EL (cell line): ENCODE measurements at regions not wholly inside any gene's neighbourhood (a gene's known extent, or its start where the extent isn't known, plus 50 kb on each side); places are given as distances from the start of the nearest gene placed in this dataset.
A peak's percentile ranks its signal among the peaks of the same experiment; 100 is the strongest.

ENCODE experiments used
- DNase-seq: peaks from one replicate; pipeline ENCODE4 v3.0.0-alpha.2; 2016

- DNase-seq = no peak
Measured at GRCh38 chr10:78401624-78402367, 368.1 kb downstream of the RPS24 start.

GRCh38 chr10:78402591-78402990 is 368.9 kb downstream of the RPS24 start:
- DNase-seq = no peak

- no peak for DNase-seq
Measured at GRCh38 chr10:78403781-78404180, 370.1 kb downstream of the RPS24 start.

GRCh38 chr10:78404296-78404695 is 370.6 kb downstream of the RPS24 start:
- DNase-seq = no peak

- DNase-seq = peak; percentile 24
Measured at GRCh38 chr10:78405231-78405630, 371.6 kb downstream of the RPS24 start.

- DNase-seq = no peak
Measured at GRCh38 chr10:78405736-78406135, 372.1 kb downstream of the RPS24 start.

GRCh38 chr10:78406648-78407008 is 373.0 kb downstream of the RPS24 start:
- no peak for DNase-seq

GRCh38 chr10:78407009-78407711 is 373.5 kb downstream of the RPS24 start:
- peak; percentile 84 for DNase-seq

- no peak for DNase-seq
Measured at GRCh38 chr10:78407966-78408365, 374.3 kb downstream of the RPS24 start.

GRCh38 chr10:78408671-78409472 is 375.2 kb downstream of the RPS24 start:
- DNase-seq = no peak

- no peak for DNase-seq
Measured at GRCh38 chr10:78410046-78410965, 376.6 kb downstream of the RPS24 start.

- no peak for DNase-seq
Measured at GRCh38 chr10:78411716-78412115, 378.1 kb downstream of the RPS24 start.

GRCh38 chr10:78412605-78413004 is 378.9 kb downstream of the RPS24 start:
- no peak for DNase-seq

- no peak for DNase-seq
Measured at GRCh38 chr10:78413076-78414055, 379.7 kb downstream of the RPS24 start.

- no peak for DNase-seq
Measured at GRCh38 chr10:78414380-78414779, 380.7 kb downstream of the RPS24 start.

- no peak for DNase-seq
Measured at GRCh38 chr10:78415111-78415510, 381.4 kb downstream of the RPS24 start.

- peak; percentile 77 for DNase-seq
Measured at GRCh38 chr10:78416031-78417011, 382.7 kb downstream of the RPS24 start.

GRCh38 chr10:78417425-78418370 is 384.0 kb downstream of the RPS24 start:
- no peak for DNase-seq
